SH-SY5Y (cell line): ENCODE measurements at regions not wholly inside any gene's neighbourhood (a gene's known extent, or its start where the extent isn't known, plus 50 kb on each side); places are given as distances from the start of the nearest gene placed in this dataset.

Experiments
- GATA2 ChIP-seq: IDR thresholded peaks from 2 replicates; pipeline ENCODE4 v1.6.1; 2011; ENCODE audit warnings: mild to moderate bottlenecking, low read depth, low read length
- GATA3 ChIP-seq: IDR thresholded peaks from 2 replicates; pipeline ENCODE4 v1.6.1; 2011; ENCODE audit warnings: low read depth, mild to moderate bottlenecking, low read length, moderate library complexity

DNA sequence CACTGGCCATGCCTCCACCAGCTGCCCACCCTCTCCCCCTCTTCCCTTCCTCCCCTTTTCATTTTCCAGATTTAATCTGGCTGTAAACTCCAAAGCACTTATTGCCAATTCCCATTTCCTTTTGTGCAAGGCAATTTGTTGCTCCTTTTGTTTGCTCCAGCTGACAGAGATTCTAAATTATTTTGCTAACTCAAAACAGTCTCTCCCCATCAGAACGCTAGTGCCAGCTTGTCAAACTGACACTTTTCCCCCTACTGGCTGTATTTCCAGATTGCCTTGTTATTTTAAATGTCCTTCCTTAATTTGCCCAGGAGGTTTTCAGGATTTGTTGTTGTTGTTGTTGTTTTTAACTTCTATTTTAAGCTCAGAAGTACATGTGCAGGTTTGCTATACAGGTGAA lies 57.0 kb upstream of the PAK1 start:
- peak; percentile 69 for TF ChIP-seq GATA2
- TF ChIP-seq GATA3: no peak

DNA sequence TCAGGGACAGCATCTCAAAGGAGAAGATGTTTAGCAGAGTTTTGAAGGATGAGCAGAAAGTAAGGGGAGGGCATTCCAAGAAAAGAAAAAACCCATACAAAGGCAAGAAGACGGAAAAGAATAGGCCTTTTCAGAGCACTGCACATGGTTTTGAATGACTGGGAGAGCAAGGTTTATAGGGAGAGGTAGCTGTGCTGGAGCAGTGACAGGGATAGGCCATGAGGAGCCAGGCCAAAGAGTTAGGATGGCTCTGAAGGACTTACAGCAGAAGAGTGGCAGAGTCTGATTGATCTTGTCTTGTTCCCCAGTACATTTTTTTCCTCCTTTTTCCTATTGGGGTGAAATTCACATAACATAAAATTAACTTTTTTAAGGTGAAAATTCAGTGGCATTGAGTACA lies 55.8 kb upstream of the PAK1 start:
- TF ChIP-seq GATA3 (no peak), GATA2 (no peak)

GRCh38 chr11:77525455-77526091 lies 51.7 kb upstream of the PAK1 start:
- TF ChIP-seq GATA3: no peak
- TF ChIP-seq GATA2: no peak

- TF ChIP-seq GATA2 (no peak), GATA3 (no peak)
Measured at GRCh38 chr11:77524539-77524938, 50.6 kb upstream of the PAK1 start.

DNA sequence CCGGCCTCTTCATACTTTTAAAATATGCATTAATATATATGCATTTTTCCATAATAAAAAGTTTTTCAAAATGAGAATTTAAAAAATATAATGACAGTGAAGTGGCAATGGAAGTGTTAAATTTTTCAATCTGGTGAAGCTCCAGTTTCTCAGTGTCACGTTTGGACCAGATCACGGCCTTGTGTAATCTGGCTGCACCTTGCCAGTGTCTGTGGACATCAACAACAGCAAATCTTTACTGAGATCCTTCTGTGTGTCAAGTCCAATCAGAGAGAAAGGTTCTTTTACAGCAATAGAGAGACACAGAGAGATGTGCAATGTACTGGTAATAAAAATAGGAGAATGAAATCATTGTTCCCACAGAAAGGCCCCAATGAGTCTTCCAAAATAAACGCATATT lies 49.8 kb upstream of the PAK1 start:
- TF ChIP-seq GATA3: no peak
- TF ChIP-seq GATA2: no peak
